GM12878 (cell line): ENCODE measurements at regions not wholly inside any gene's neighbourhood (a gene's known extent, or its start where the extent isn't known, plus 50 kb on each side); places are given as distances from the start of the nearest gene placed in this dataset.

Experiments
- ATAC-seq: fragments of 200-7000 bp; cut with Tn5 transposase; 3 replicates; pipeline ENCODE4 v1.9.1; 2020; ENCODE audit warnings: mild to moderate bottlenecking, moderate library complexity
- BruUV-seq: library from RNA; stranded (reverse); fragments of 400-500 nt; replicated peaks from 2 replicates; lab custom pipeline; 2021; lab: Mats Ljungman, UMichigan
- CTCF ChIA-PET: fragments of 300-600 bp; sonication (Branson Sonifier 250); formaldehyde crosslinking; extraction: SDS; loops from one replicate; lab custom pipeline; 2021; ENCODE audit warnings: inconsistent platforms; lab: Yijun Ruan, JAX
- POLR2A ChIA-PET: fragments of 350-600 bp; formaldehyde crosslinking; extraction: SDS; loops from one replicate; lab custom pipeline; 2021; ENCODE audit warnings: inconsistent platforms; lab: Charles Lee
- RAD21 ChIA-PET: fragments of 300-600 bp; sonication (Branson Sonifier 250); formaldehyde crosslinking; loops from one replicate; lab custom pipeline; 2023; ENCODE audit warnings: antibody characterized with exemption; ENCODE audit not compliant: unreplicated experiment; lab: Charles Lee
- SMC1A ChIA-PET: fragments of 300-600 bp; sonication (Branson Sonifier 250); formaldehyde crosslinking; loops from one replicate; lab custom pipeline; 2023; ENCODE audit not compliant: unreplicated experiment, uncharacterized antibody; lab: Charles Lee
- DNase-seq: peaks from one replicate; pipeline ENCODE4 v3.0.0-alpha.2; 2011; ENCODE audit warnings: low read depth, low spot score
- FAIRE-seq: peaks from 3 replicates; lab custom pipeline; 2011; peaks lifted over from hg19 to GRCh38; lab: Jason Lieb, UNC
- H2AFZ ChIP-seq: 2 replicates; pipeline ENCODE4 v1.6.0; 2011; ENCODE audit warnings: low read depth, low read length, control low read depth; ENCODE audit not compliant: control insufficient read depth
- H3K27ac ChIP-seq: 2 replicates; pipeline ENCODE4 v1.5.1; 2011; ENCODE audit warnings: control low read depth; ENCODE audit not compliant: control insufficient read depth, insufficient read depth
- H3K27me3 ChIP-seq, 2 experiments: replicated peaks in 1 of 2; 2 replicates each; pipeline versions ENCODE4 v1.6.0 to v1.6.1; 2011; ENCODE audit warnings: low read length in 1 of 2; ENCODE audit not compliant: control insufficient read depth in 2 of 2, insufficient read depth in 2 of 2
- H3K36me3 ChIP-seq, 2 experiments: 2 replicates each; pipeline ENCODE4 v1.5.1; 2011; ENCODE audit warnings: low read length in 1 of 2; ENCODE audit not compliant: control insufficient read depth in 2 of 2, insufficient read depth in 2 of 2
- H3K4me1 ChIP-seq: 2 replicates; pipeline ENCODE4 v1.6.1; 2011; ENCODE audit warnings: mild to moderate bottlenecking, low read length, moderate library complexity, mixed read lengths; ENCODE audit not compliant: control insufficient read depth, insufficient read depth
- H3K4me2 ChIP-seq: 2 replicates; pipeline ENCODE4 v1.6.0; 2011; ENCODE audit warnings: control low read depth; ENCODE audit not compliant: control insufficient read depth, insufficient read depth
- H3K4me3 ChIP-seq: fragments of 200-600 bp; sonication (generic); 2 replicates; pipeline ENCODE4 v1.5.1; 2016
- H3K79me2 ChIP-seq: 2 replicates; pipeline ENCODE4 v1.6.0; 2011; ENCODE audit warnings: low read length; ENCODE audit not compliant: control insufficient read depth, insufficient read depth
- H3K9ac ChIP-seq: 2 replicates; pipeline ENCODE4 v1.8.0; 2011; ENCODE audit warnings: low read length, control low read depth, mixed read lengths; ENCODE audit not compliant: control insufficient read depth, insufficient read depth
- H3K9me3 ChIP-seq: replicated peaks from 3 replicates; pipeline ENCODE4 v1.5.1; 2011; ENCODE audit warnings: mild to moderate bottlenecking, low read length; ENCODE audit not compliant: control insufficient read depth, insufficient read depth
- H4K20me1 ChIP-seq: 2 replicates; pipeline ENCODE4 v1.6.0; 2011; ENCODE audit not compliant: control insufficient read depth, insufficient read depth
- BCL11A ChIP-seq: IDR thresholded peaks from 2 replicates; pipeline ENCODE4 v1.6.1; 2011; ENCODE audit warnings: low read depth, low read length
- CBX5 ChIP-seq: sonication (generic); IDR thresholded peaks from 2 replicates; pipeline ENCODE4 v1.6.1; 2016; ENCODE audit warnings: low read depth, moderate library complexity, mild to moderate bottlenecking, inconsistent platforms
- IRF4 ChIP-seq: IDR thresholded peaks from 2 replicates; pipeline ENCODE4 v1.6.1; 2011; ENCODE audit warnings: low read depth, low read length
- MAX ChIP-seq: IDR thresholded peaks from 2 replicates; pipeline ENCODE4 v1.6.1; 2012; ENCODE audit warnings: low read depth, low read length, improper control_type of control experiment
- MYC ChIP-seq: IDR thresholded peaks from 2 replicates; pipeline ENCODE4 v1.6.1; 2011; ENCODE audit warnings: mild to moderate bottlenecking, low read length, moderate library complexity, inconsistent platforms; ENCODE audit not compliant: insufficient read depth, insufficient replicate concordance, insufficient read length, severe bottlenecking
- PKNOX1 ChIP-seq: fragments of 450-650 bp; IDR thresholded peaks from 2 replicates; pipeline ENCODE4 v1.6.1; 2016; ENCODE audit warnings: mild to moderate bottlenecking
- RBBP5 ChIP-seq: fragments of 200-600 bp; sonication (generic); conservative IDR thresholded peaks from 2 replicates; pipeline ENCODE4 v1.6.1; 2016
- SMAD5 ChIP-seq: IDR thresholded peaks from 2 replicates; pipeline ENCODE4 v1.6.1; 2016; ENCODE audit warnings: antibody characterized with exemption, low read depth
- SMC3 ChIP-seq: IDR thresholded peaks from 2 replicates; pipeline ENCODE4 v1.6.1; 2011; ENCODE audit warnings: low read length, improper control_type of control experiment, borderline replicate concordance
- SUPT20H ChIP-seq: IDR thresholded peaks from 2 replicates; pipeline ENCODE4 v1.6.1; 2011; ENCODE audit warnings: low read depth, mild to moderate bottlenecking, low read length, moderate library complexity, borderline replicate concordance; ENCODE audit not compliant: control insufficient read depth
- ZBTB33 ChIP-seq: fragments of 450-650 bp; IDR thresholded peaks from 2 replicates; pipeline ENCODE4 v1.6.1; 2017; ENCODE audit warnings: mild to moderate bottlenecking
- WGBS: methylation state at CpG from one replicate; pipeline ENCODE4 v1.1.6; 2016; ENCODE audit warnings: low lambda C conversion rate; ENCODE audit not compliant: insufficient replicate concordance, insufficient coverage; ENCODE audit errors: missing lambda C conversion rate; 5-methylcytosine and 5-hydroxymethylcytosine counted together
- in situ Hi-C: fragments of 300-500 bp; cut with MboI; formaldehyde crosslinking; loops from 9 replicates; pipeline ENCODE4 v1.14.3; 2018; ENCODE audit warnings: mixed read lengths
- intact Hi-C: fragments of 100-400 bp; cut with micrococcal nuclease; formaldehyde crosslinking; loops from one replicate; pipeline ENCODE4 v1.14.2; 2022; ENCODE audit not compliant: unreplicated experiment

- H3K27me3 ChIP-seq: no peaks in the 10 kb centered on the region
- H2AFZ ChIP-seq: no peak overlapping the region
- ChIA-PET SMC1A (interaction anchor here (0.7 to 14.9 kb wide), 8 partner anchors 11 to 88 kb away, joined by 3 to 189 read pairs (median 6); no protein-coding TSS in a partner anchor), POLR2A (interaction anchor here (1.0 kb wide), 1 partner anchor 25 kb away, joined by 4 read pairs; no protein-coding TSS in a partner anchor), CTCF (interaction anchor here (0.7 to 2.6 kb wide), 7 partner anchors 12 to 288 kb away, joined by 3 to 14 read pairs (median 5); no protein-coding TSS in a partner anchor), RAD21 (interaction anchor here (1.5 to 2.9 kb wide), 5 partner anchors 11 to 277 kb away, joined by 4 to 13 read pairs (median 8); no protein-coding TSS in a partner anchor)
- no TSS peak for BruUV-seq
- no peak for TF ChIP-seq SUPT20H
- no peak for TF ChIP-seq BCL11A
- no peak for TF ChIP-seq SMC3
- TF ChIP-seq MYC: no peak
- TF ChIP-seq CBX5: no peak
- no peak for TF ChIP-seq IRF4
- TF ChIP-seq PKNOX1: no peak
- TF ChIP-seq MAX: no peak
- no peak for TF ChIP-seq SMAD5
- no peak for TF ChIP-seq RBBP5
- TF ChIP-seq ZBTB33: no peak
- H3K79me2 ChIP-seq: no peaks in the 10 kb centered on the region
- H3K4me1 ChIP-seq: no peaks in the 10 kb centered on the region
- H3K9me3 ChIP-seq: no peaks in the 10 kb centered on the region
- H3K4me2 ChIP-seq: no peak overlapping the region
- in situ Hi-C loops: no loop called here
- H3K36me3 ChIP-seq: no peaks in the 10 kb centered on the region
- ATAC-seq: no peak
- no peak overlapping the region for H3K4me3 ChIP-seq
- no peak overlapping the region for H3K27ac ChIP-seq
- no peak overlapping the region for H3K9ac ChIP-seq
- no peak for FAIRE-seq
- H4K20me1 ChIP-seq: no peaks in the 10 kb centered on the region
- WGBS: 27% methylated on average over 3 of the region's 3 CpGs
- intact Hi-C loops: no loop called here
- no peak for DNase-seq
Measured at GRCh38 chr11:27208846-27209245, 154.2 kb downstream of the CCDC34 start.
